ENCODE measurements at regions not wholly inside any gene's neighbourhood (a gene's known extent, or its start where the extent isn't known, plus 50 kb on each side); places are given as distances from the start of the nearest gene placed in this dataset.

- H3K27ac ChIP-seq (ENCODE audit: insufficient read depth in 1 of 2, low read depth in 1 of 2, low read length in 2 of 2, poor library complexity in 1 of 2, severe bottlenecking in 2 of 2), result no peak overlapping the region
- H3K36me3 ChIP-seq (ENCODE audit: control insufficient read depth in 4 of 4, insufficient read depth in 4 of 4, low read length in 3 of 4), result no peaks in the 10 kb centered on the region
- H3K27me3 ChIP-seq (replicated peaks in 2 of 5; ENCODE audit: control insufficient read depth in 4 of 5, insufficient read depth in 5 of 5, low read length in 4 of 5), result peaks cover 0 to 4% (median 0%) of the 10 kb centered on the region in 5 experiments
- 93% methylated on average over 15 of the region's 15 CpGs for WGBS (ENCODE audit: insufficient coverage)
- H3K4me1 ChIP-seq (ENCODE audit: control extremely low read depth in 1 of 4, control insufficient read depth in 4 of 4, insufficient read depth in 4 of 4, low read length in 3 of 4), result peaks cover 0 to 3% (median 0%) of the 10 kb centered on the region in 4 experiments
- no peaks in the 10 kb centered on the region for H3K9me3 ChIP-seq (ENCODE audit: control extremely low read depth in 1 of 5, control insufficient read depth in 4 of 5, insufficient read depth in 2 of 5, low read depth in 1 of 5, low read length in 4 of 5)
- CTCF ChIA-PET, result no interaction called here
- POLR2A ChIA-PET, result no interaction called here
- no peak for DNase-seq
- H3K4me3 ChIP-seq (ENCODE audit: control insufficient read depth in 1 of 7, extremely low read depth in 1 of 7, insufficient read depth in 4 of 7, low read depth in 2 of 7, low read length in 6 of 7), result no peak overlapping the region
Observed at GRCh38 chr5:133825631-133826289, 142.7 kb downstream of the C5orf15 start.

- CTCF ChIA-PET, result no interaction called here
- whole genome bisulfite sequencing (ENCODE audit: insufficient coverage), result 93% methylated on average over 5 of the region's 6 CpGs
- DNase-seq, result no peak
- POLR2A ChIA-PET, result no interaction called here
- peaks cover 0 to 4% (median 0%) of the 10 kb centered on the region in 5 experiments for H3K27me3 ChIP-seq (replicated peaks in 2 of 5; ENCODE audit: control insufficient read depth in 4 of 5, insufficient read depth in 5 of 5, low read length in 4 of 5)
- no peak overlapping the region for H3K27ac ChIP-seq (ENCODE audit: insufficient read depth in 1 of 2, low read depth in 1 of 2, low read length in 2 of 2, poor library complexity in 1 of 2, severe bottlenecking in 2 of 2)
- no peaks in the 10 kb centered on the region for H3K9me3 ChIP-seq (ENCODE audit: control extremely low read depth in 1 of 5, control insufficient read depth in 4 of 5, insufficient read depth in 2 of 5, low read depth in 1 of 5, low read length in 4 of 5)
- no peaks in the 10 kb centered on the region for H3K36me3 ChIP-seq (ENCODE audit: control insufficient read depth in 4 of 4, insufficient read depth in 4 of 4, low read length in 3 of 4)
- no peak overlapping the region for H3K4me3 ChIP-seq (ENCODE audit: control insufficient read depth in 1 of 7, extremely low read depth in 1 of 7, insufficient read depth in 4 of 7, low read depth in 2 of 7, low read length in 6 of 7)
- peaks cover 0 to 3% (median 0%) of the 10 kb centered on the region in 4 experiments for H3K4me1 ChIP-seq (ENCODE audit: control extremely low read depth in 1 of 4, control insufficient read depth in 4 of 4, insufficient read depth in 4 of 4, low read length in 3 of 4)
Observed at GRCh38 chr5:133824661-133825254, 143.7 kb downstream of the C5orf15 start.

GRCh38 chr5:133821889-133822288 is 146.5 kb downstream of the C5orf15 start:
- no peak overlapping the region for H3K27ac ChIP-seq (ENCODE audit: insufficient read depth in 1 of 2, low read depth in 1 of 2, low read length in 2 of 2, poor library complexity in 1 of 2, severe bottlenecking in 2 of 2)
- DNase-seq, result no peak
- WGBS (ENCODE audit: insufficient coverage), result 100% methylated on average over 1 of the region's 3 CpGs
- ChIA-PET POLR2A (no interaction called here), CTCF (no interaction called here)
- H3K4me1 ChIP-seq (ENCODE audit: control extremely low read depth in 1 of 4, control insufficient read depth in 4 of 4, insufficient read depth in 4 of 4, low read length in 3 of 4), result no peaks in the 10 kb centered on the region
- H3K36me3 ChIP-seq (ENCODE audit: control insufficient read depth in 4 of 4, insufficient read depth in 4 of 4, low read length in 3 of 4), result no peaks in the 10 kb centered on the region
- peaks cover 0 to 15% (median 0%) of the 10 kb centered on the region in 5 experiments for H3K27me3 ChIP-seq (replicated peaks in 2 of 5; ENCODE audit: control insufficient read depth in 4 of 5, insufficient read depth in 5 of 5, low read length in 4 of 5)
- H3K4me3 ChIP-seq (ENCODE audit: control insufficient read depth in 1 of 7, extremely low read depth in 1 of 7, insufficient read depth in 4 of 7, low read depth in 2 of 7, low read length in 6 of 7), result no peak overlapping the region
- no peaks in the 10 kb centered on the region for H3K9me3 ChIP-seq (ENCODE audit: control extremely low read depth in 1 of 5, control insufficient read depth in 4 of 5, insufficient read depth in 2 of 5, low read depth in 1 of 5, low read length in 4 of 5)

- ChIA-PET POLR2A (no interaction called here), CTCF (interaction anchor here (1.0 kb wide), 1 partner anchor 10 kb away, joined by 3 read pairs; no protein-coding TSS in a partner anchor)
- Histone ChIP-seq H3K4me3 (ENCODE audit: control insufficient read depth in 1 of 7, extremely low read depth in 1 of 7, insufficient read depth in 4 of 7, low read depth in 2 of 7, low read length in 6 of 7) (peak overlapping the region in 2 of 7 experiments; percentile 31 to 50), H3K9me3 (ENCODE audit: control extremely low read depth in 1 of 5, control insufficient read depth in 4 of 5, insufficient read depth in 2 of 5, low read depth in 1 of 5, low read length in 4 of 5) (no peaks in the 10 kb centered on the region), H3K27ac (ENCODE audit: insufficient read depth in 1 of 2, low read depth in 1 of 2, low read length in 2 of 2, poor library complexity in 1 of 2, severe bottlenecking in 2 of 2) (no peak overlapping the region), H3K4me1 (ENCODE audit: control extremely low read depth in 1 of 4, control insufficient read depth in 4 of 4, insufficient read depth in 4 of 4, low read length in 3 of 4) (no peaks in the 10 kb centered on the region), H3K27me3 (replicated peaks in 2 of 5; ENCODE audit: control insufficient read depth in 4 of 5, insufficient read depth in 5 of 5, low read length in 4 of 5) (peaks cover 0 to 17% (median 0%) of the 10 kb centered on the region in 5 experiments), H3K36me3 (ENCODE audit: control insufficient read depth in 4 of 4, insufficient read depth in 4 of 4, low read length in 3 of 4) (no peaks in the 10 kb centered on the region)
- WGBS (ENCODE audit: insufficient coverage), result 100% methylated on average over 1 of the region's 2 CpGs
- peak in 2 of 3 donors; percentile 8 to 13 for DNase-seq
Observed at GRCh38 chr5:133821311-133821741, 147.1 kb downstream of the C5orf15 start.

GRCh38 chr5:133820507-133820906 is 147.9 kb downstream of the C5orf15 start:
- peaks cover 0 to 17% (median 0%) of the 10 kb centered on the region in 5 experiments for H3K27me3 ChIP-seq (replicated peaks in 2 of 5; ENCODE audit: control insufficient read depth in 4 of 5, insufficient read depth in 5 of 5, low read length in 4 of 5)
- no peaks in the 10 kb centered on the region for H3K9me3 ChIP-seq (ENCODE audit: control extremely low read depth in 1 of 5, control insufficient read depth in 4 of 5, insufficient read depth in 2 of 5, low read depth in 1 of 5, low read length in 4 of 5)
- H3K36me3 ChIP-seq (ENCODE audit: control insufficient read depth in 4 of 4, insufficient read depth in 4 of 4, low read length in 3 of 4), result no peaks in the 10 kb centered on the region
- H3K4me3 ChIP-seq (ENCODE audit: control insufficient read depth in 1 of 7, extremely low read depth in 1 of 7, insufficient read depth in 4 of 7, low read depth in 2 of 7, low read length in 6 of 7), result no peak overlapping the region
- DNase-seq, result no peak
- ChIA-PET POLR2A (no interaction called here), CTCF (interaction anchor here (1.0 kb wide), 1 partner anchor 9 kb away, joined by 3 read pairs; no protein-coding TSS in a partner anchor)
- no peaks in the 10 kb centered on the region for H3K4me1 ChIP-seq (ENCODE audit: control extremely low read depth in 1 of 4, control insufficient read depth in 4 of 4, insufficient read depth in 4 of 4, low read length in 3 of 4)
- no peak overlapping the region for H3K27ac ChIP-seq (ENCODE audit: insufficient read depth in 1 of 2, low read depth in 1 of 2, low read length in 2 of 2, poor library complexity in 1 of 2, severe bottlenecking in 2 of 2)
- 85% methylated on average over 3 of the region's 3 CpGs for WGBS (ENCODE audit: insufficient coverage)

- POLR2A ChIA-PET, result no interaction called here
- Histone ChIP-seq H3K4me3 (ENCODE audit: control insufficient read depth in 1 of 7, extremely low read depth in 1 of 7, insufficient read depth in 4 of 7, low read depth in 2 of 7, low read length in 6 of 7) (no peak overlapping the region), H3K27ac (ENCODE audit: insufficient read depth in 1 of 2, low read depth in 1 of 2, low read length in 2 of 2, poor library complexity in 1 of 2, severe bottlenecking in 2 of 2) (no peak overlapping the region), H3K9me3 (ENCODE audit: control extremely low read depth in 1 of 5, control insufficient read depth in 4 of 5, insufficient read depth in 2 of 5, low read depth in 1 of 5, low read length in 4 of 5) (no peaks in the 10 kb centered on the region), H3K36me3 (ENCODE audit: control insufficient read depth in 4 of 4, insufficient read depth in 4 of 4, low read length in 3 of 4) (no peaks in the 10 kb centered on the region), H3K4me1 (ENCODE audit: control extremely low read depth in 1 of 4, control insufficient read depth in 4 of 4, insufficient read depth in 4 of 4, low read length in 3 of 4) (no peaks in the 10 kb centered on the region), H3K27me3 (replicated peaks in 2 of 5; ENCODE audit: control insufficient read depth in 4 of 5, insufficient read depth in 5 of 5, low read length in 4 of 5) (peaks cover 0 to 17% (median 4%) of the 10 kb centered on the region in 5 experiments)
- CTCF ChIA-PET, result no interaction called here
- WGBS (ENCODE audit: insufficient coverage), result 72% methylated on average over 8 of the region's 11 CpGs
- DNase-seq, result no peak
Observed at GRCh38 chr5:133819977-133820471, 148.4 kb downstream of the C5orf15 start.

- ChIA-PET POLR2A (no interaction called here), CTCF (no interaction called here)
- 94% methylated on average over 10 of the region's 12 CpGs for WGBS (ENCODE audit: insufficient coverage)
- H3K4me3 ChIP-seq (ENCODE audit: control insufficient read depth in 1 of 7, extremely low read depth in 1 of 7, insufficient read depth in 4 of 7, low read depth in 2 of 7, low read length in 6 of 7), result no peak overlapping the region
- H3K27me3 ChIP-seq (replicated peaks in 2 of 5; ENCODE audit: control insufficient read depth in 4 of 5, insufficient read depth in 5 of 5, low read length in 4 of 5), result peaks cover 0 to 17% (median 13%) of the 10 kb centered on the region in 5 experiments
- H3K36me3 ChIP-seq (ENCODE audit: control insufficient read depth in 4 of 4, insufficient read depth in 4 of 4, low read length in 3 of 4), result no peaks in the 10 kb centered on the region
- H3K9me3 ChIP-seq (ENCODE audit: control extremely low read depth in 1 of 5, control insufficient read depth in 4 of 5, insufficient read depth in 2 of 5, low read depth in 1 of 5, low read length in 4 of 5), result no peaks in the 10 kb centered on the region
- DNase-seq, result no peak
- H3K27ac ChIP-seq (ENCODE audit: insufficient read depth in 1 of 2, low read depth in 1 of 2, low read length in 2 of 2, poor library complexity in 1 of 2, severe bottlenecking in 2 of 2), result no peak overlapping the region
- no peaks in the 10 kb centered on the region for H3K4me1 ChIP-seq (ENCODE audit: control extremely low read depth in 1 of 4, control insufficient read depth in 4 of 4, insufficient read depth in 4 of 4, low read length in 3 of 4)
Observed at GRCh38 chr5:133818869-133819600, 149.4 kb downstream of the C5orf15 start.

Measured in common myeloid progenitor, CD34-positive (primary cell).